Loucy (cell line): ENCODE measurements at regions not wholly inside any gene's neighbourhood (a gene's known extent, or its start where the extent isn't known, plus 50 kb on each side); places are given as distances from the start of the nearest gene placed in this dataset.

Experiments used
- CTCF ChIP-seq: fragments of 200-600 bp; sonication (generic); conservative IDR thresholded peaks from 2 replicates; pipeline ENCODE4 v1.5.1; 2014; ENCODE audit warnings: mild to moderate bottlenecking, antibody characterized with exemption, low read length
- EZH2phosphoT487 ChIP-seq: fragments of 200-600 bp; IDR thresholded peaks from 2 replicates; pipeline ENCODE4 v1.6.1; 2018; ENCODE audit warnings: antibody characterized with exemption, mild to moderate bottlenecking, moderate library complexity, borderline replicate concordance

DNA sequence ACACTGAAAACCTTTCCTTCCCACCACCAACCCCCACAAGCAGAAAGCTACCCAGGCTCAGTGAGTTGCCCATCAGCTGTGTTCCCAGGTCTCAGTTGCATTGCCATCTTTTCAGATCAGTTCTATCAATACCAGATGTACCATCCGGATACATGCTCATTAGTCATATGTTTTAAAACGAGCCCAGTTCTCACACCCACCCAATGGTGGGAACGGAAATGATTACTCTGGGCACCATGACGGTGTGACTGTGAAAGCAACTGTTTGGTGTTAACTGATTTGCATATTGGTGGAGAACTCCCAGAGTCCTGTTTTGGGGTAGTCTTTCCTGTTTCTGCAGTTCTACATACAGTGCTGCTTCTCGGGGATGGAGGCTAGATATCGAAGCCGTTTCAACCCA, 212.3 kb downstream of the TRIM36 start:
- TF ChIP-seq CTCF (no peak), EZH2phosphoT487 (no peak)
